ENCODE measurements at regions not wholly inside any gene's neighbourhood (a gene's known extent, or its start where the extent isn't known, plus 50 kb on each side); places are given as distances from the start of the nearest gene placed in this dataset.

DNA sequence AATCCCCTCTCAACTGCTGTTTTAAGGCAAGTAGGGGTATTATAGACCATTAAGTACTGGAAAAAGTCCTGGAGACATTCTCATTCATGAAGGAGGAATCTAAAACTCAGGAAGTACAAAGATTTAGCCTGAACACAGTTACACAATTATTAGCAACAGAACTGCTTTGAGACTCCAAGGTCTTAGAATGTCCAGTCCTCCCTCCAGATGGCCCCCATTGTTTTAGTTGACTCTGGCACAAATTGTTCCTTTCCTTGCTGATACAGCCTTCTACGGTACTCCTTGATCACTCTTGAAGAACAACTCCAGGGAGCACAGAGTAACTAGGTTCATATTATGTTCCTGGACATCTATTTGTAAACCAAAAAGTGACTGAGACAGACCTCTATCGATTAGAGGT lies 210.1 kb upstream of the RND3 start (continued):
- TF ChIP-seq, protein P1, sequence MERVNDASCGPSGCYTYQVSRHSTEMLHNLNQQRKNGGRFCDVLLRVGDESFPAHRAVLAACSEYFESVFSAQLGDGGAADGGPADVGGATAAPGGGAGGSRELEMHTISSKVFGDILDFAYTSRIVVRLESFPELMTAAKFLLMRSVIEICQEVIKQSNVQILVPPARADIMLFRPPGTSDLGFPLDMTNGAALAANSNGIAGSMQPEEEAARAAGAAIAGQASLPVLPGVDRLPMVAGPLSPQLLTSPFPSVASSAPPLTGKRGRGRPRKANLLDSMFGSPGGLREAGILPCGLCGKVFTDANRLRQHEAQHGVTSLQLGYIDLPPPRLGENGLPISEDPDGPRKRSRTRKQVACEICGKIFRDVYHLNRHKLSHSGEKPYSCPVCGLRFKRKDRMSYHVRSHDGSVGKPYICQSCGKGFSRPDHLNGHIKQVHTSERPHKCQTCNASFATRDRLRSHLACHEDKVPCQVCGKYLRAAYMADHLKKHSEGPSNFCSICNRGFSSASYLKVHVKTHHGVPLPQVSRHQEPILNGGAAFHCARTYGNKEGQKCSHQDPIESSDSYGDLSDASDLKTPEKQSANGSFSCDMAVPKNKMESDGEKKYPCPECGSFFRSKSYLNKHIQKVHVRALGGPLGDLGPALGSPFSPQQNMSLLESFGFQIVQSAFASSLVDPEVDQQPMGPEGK (CRISPR knock-in tag; IDR thresholded peaks at IDR 0.05; ENCODE audit: borderline replicate concordance): no peak

DNA sequence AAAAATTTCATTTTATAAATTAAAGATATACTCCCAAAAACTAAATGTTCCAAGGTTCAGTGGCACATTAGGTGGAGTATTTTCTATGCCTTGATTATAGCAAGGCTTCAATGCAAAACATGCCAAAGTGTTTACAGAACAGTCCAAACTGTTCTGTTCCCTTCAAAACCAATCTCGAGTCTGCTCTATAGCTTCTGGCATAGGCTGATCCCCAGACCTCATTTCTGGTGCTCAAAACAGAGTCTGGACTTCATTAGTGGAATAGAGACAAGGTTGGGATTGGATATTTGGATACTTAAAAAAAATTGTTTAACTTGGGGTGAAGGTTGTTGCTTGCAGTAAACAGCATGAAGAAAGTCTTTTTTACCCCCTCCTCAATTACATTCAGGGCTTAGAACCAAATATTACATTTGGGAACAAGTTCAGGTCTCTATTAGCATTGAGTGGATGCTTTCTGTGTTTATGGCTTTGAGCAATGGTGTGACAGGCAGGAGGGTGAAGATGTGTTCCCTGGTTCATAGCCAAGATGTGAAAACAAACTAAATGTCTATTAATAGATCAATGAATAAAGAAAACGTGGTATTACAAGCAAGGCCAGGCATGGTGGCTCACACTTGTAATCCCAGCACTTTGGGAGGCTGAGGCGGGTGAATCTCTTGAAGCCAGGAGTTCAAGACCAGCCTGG lies 208.1 kb upstream of the RND3 start:
- ATAC-seq: no peak
- TF ChIP-seq ZC3H10 (CRISPR knock-in tag; IDR thresholded peaks at IDR 0.05) (no peak), TOX (CRISPR knock-in tag; IDR thresholded peaks at IDR 0.05; ENCODE audit: borderline replicate concordance) (no peak)

DNA sequence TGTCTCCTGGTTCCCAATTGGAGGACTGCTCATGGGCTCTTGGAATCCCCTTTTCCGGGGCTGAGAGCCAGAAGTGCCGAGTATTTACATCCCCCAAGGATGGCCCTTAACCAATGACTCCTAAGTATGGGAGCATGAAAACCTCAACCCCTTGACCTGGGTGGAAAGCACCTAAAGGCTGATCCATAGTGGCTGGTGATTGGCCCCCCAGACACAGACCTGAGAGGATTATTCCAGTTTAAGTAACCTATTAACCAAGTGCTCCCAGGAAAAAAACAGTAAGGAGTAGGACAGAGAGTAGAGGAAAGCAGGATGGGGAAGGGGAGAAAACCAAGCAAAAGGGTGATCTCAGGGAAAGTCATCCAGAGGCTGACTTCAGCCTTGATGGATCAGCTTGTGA lies 206.1 kb upstream of the RND3 start:
- no peak for ATAC-seq
- no peak for TF ChIP-seq TOX (CRISPR knock-in tag; IDR thresholded peaks at IDR 0.05; ENCODE audit: borderline replicate concordance)
- TF ChIP-seq, protein P2, sequence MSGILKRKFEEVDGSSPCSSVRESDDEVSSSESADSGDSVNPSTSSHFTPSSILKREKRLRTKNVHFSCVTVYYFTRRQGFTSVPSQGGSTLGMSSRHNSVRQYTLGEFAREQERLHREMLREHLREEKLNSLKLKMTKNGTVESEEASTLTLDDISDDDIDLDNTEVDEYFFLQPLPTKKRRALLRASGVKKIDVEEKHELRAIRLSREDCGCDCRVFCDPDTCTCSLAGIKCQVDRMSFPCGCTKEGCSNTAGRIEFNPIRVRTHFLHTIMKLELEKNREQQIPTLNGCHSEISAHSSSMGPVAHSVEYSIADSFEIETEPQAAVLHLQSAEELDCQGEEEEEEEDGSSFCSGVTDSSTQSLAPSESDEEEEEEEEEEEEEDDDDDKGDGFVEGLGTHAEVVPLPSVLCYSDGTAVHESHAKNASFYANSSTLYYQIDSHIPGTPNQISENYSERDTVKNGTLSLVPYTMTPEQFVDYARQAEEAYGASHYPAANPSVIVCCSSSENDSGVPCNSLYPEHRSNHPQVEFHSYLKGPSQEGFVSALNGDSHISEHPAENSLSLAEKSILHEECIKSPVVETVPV (CRISPR knock-in tag; IDR thresholded peaks at IDR 0.05): no peak
- TF ChIP-seq, protein P3, sequence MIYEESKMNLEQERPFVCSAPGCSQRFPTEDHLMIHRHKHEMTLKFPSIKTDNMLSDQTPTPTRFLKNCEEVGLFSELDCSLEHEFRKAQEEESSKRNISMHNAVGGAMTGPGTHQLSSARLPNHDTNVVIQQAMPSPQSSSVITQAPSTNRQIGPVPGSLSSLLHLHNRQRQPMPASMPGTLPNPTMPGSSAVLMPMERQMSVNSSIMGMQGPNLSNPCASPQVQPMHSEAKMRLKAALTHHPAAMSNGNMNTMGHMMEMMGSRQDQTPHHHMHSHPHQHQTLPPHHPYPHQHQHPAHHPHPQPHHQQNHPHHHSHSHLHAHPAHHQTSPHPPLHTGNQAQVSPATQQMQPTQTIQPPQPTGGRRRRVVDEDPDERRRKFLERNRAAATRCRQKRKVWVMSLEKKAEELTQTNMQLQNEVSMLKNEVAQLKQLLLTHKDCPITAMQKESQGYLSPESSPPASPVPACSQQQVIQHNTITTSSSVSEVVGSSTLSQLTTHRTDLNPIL (CRISPR knock-in tag; IDR thresholded peaks at IDR 0.05; ENCODE audit: low read depth): no peak
- TF ChIP-seq, protein P4, sequence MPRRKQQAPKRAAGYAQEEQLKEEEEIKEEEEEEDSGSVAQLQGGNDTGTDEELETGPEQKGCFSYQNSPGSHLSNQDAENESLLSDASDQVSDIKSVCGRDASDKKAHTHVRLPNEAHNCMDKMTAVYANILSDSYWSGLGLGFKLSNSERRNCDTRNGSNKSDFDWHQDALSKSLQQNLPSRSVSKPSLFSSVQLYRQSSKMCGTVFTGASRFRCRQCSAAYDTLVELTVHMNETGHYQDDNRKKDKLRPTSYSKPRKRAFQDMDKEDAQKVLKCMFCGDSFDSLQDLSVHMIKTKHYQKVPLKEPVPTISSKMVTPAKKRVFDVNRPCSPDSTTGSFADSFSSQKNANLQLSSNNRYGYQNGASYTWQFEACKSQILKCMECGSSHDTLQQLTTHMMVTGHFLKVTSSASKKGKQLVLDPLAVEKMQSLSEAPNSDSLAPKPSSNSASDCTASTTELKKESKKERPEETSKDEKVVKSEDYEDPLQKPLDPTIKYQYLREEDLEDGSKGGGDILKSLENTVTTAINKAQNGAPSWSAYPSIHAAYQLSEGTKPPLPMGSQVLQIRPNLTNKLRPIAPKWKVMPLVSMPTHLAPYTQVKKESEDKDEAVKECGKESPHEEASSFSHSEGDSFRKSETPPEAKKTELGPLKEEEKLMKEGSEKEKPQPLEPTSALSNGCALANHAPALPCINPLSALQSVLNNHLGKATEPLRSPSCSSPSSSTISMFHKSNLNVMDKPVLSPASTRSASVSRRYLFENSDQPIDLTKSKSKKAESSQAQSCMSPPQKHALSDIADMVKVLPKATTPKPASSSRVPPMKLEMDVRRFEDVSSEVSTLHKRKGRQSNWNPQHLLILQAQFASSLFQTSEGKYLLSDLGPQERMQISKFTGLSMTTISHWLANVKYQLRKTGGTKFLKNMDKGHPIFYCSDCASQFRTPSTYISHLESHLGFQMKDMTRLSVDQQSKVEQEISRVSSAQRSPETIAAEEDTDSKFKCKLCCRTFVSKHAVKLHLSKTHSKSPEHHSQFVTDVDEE (CRISPR knock-in tag; IDR thresholded peaks at IDR 0.05): no peak
- no peak for TF ChIP-seq ESRRG (CRISPR knock-in tag; IDR thresholded peaks at IDR 0.05)
- no peak for TF ChIP-seq BACH2 (CRISPR knock-in tag; IDR thresholded peaks at IDR 0.05; ENCODE audit: borderline replicate concordance)
- TF ChIP-seq ZNF565 (CRISPR knock-in tag; conservative IDR thresholded peaks at IDR 0.05; ENCODE audit: low read depth): no peak
- TF ChIP-seq OSR1 (CRISPR knock-in tag; IDR thresholded peaks at IDR 0.05): no peak
- TF ChIP-seq SNAI2 (CRISPR knock-in tag; IDR thresholded peaks at IDR 0.05): no peak
- no peak for TF ChIP-seq ZNF70 (CRISPR knock-in tag; IDR thresholded peaks at IDR 0.05)
- TF ChIP-seq ZFP30 (CRISPR knock-in tag; IDR thresholded peaks at IDR 0.05): no peak
- no peak for TF ChIP-seq ARNTL (CRISPR knock-in tag; IDR thresholded peaks at IDR 0.05; ENCODE audit: borderline replicate concordance, low read depth)
- TF ChIP-seq PPARA (CRISPR knock-in tag; IDR thresholded peaks at IDR 0.05; ENCODE audit: borderline replicate concordance): no peak
- TF ChIP-seq RARB (CRISPR knock-in tag; IDR thresholded peaks at IDR 0.05): no peak
- no peak for TF ChIP-seq GLIS3 (CRISPR knock-in tag; IDR thresholded peaks at IDR 0.05)
- TF ChIP-seq ISL1 (CRISPR knock-in tag; IDR thresholded peaks at IDR 0.05): no peak

DNA sequence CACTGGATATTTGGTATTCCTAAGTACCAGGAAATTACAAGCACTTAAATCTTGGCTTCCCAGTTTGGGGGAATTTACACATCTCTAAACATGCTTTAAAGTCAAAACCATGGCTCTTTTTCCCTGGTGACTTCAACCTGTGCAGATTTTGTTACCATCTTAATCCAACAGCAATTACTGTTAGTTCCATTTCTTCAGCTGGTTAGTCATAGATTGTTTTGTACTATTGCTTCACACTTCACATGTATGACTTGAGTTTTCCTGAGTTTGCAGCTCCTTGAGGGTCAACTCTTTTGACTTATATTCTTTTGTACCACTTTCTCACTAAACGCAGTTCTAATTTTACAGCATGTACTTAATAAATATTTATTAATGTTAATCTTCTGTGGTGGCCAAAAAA lies 203.4 kb upstream of the RND3 start:
- TF ChIP-seq ARNTL (CRISPR knock-in tag; IDR thresholded peaks at IDR 0.05; ENCODE audit: borderline replicate concordance, low read depth) (no peak), GLIS3 (CRISPR knock-in tag; IDR thresholded peaks at IDR 0.05) (no peak), TCF4 (CRISPR knock-in tag; IDR thresholded peaks at IDR 0.05; ENCODE audit: borderline replicate concordance) (no peak), ZFP3 (CRISPR knock-in tag; IDR thresholded peaks at IDR 0.05) (no peak), ZNF70 (CRISPR knock-in tag; IDR thresholded peaks at IDR 0.05) (no peak)
- TF ChIP-seq, protein P3 (CRISPR knock-in tag; IDR thresholded peaks at IDR 0.05; ENCODE audit: low read depth): no peak
- no peak for ATAC-seq
